H9 (cell line): ENCODE measurements at regions not wholly inside any gene's neighbourhood (a gene's known extent, or its start where the extent isn't known, plus 50 kb on each side); places are given as distances from the start of the nearest gene placed in this dataset.

Source experiments
- DNase-seq: peaks from one replicate; pipeline ENCODE4 v3.0.0-alpha.2; 2017
- H2AFZ ChIP-seq: one replicate; pipeline ENCODE4 v1.6.1; 2013; ENCODE audit warnings: mild to moderate bottlenecking, low read length, control low read depth, moderate library complexity
- H2AK5ac ChIP-seq: 2 replicates; pipeline ENCODE4 v1.6.1; 2013; ENCODE audit warnings: low read length, control low read depth, mixed read lengths; ENCODE audit not compliant: insufficient read length
- H2BK120ac ChIP-seq: one replicate; pipeline ENCODE4 v1.6.1; 2013; ENCODE audit warnings: low read depth, mild to moderate bottlenecking, low read length, control low read depth, inconsistent platforms; ENCODE audit not compliant: poor library complexity, severe bottlenecking
- H2BK12ac ChIP-seq: 2 replicates; pipeline ENCODE4 v1.6.1; 2013; ENCODE audit warnings: low read length, control low read depth, mixed read lengths, low read depth; ENCODE audit not compliant: insufficient read length
- H2BK15ac ChIP-seq: 2 replicates; pipeline ENCODE4 v1.6.1; 2013; ENCODE audit warnings: low read depth, low read length, control low read depth
- H2BK20ac ChIP-seq: one replicate; pipeline ENCODE4 v1.6.1; 2013; ENCODE audit warnings: low read depth, mild to moderate bottlenecking, low read length, control low read depth, inconsistent platforms; ENCODE audit not compliant: poor library complexity, severe bottlenecking
- H2BK5ac ChIP-seq: 2 replicates; pipeline ENCODE4 v1.6.1; 2013; ENCODE audit warnings: low read length, control low read depth, mixed read lengths; ENCODE audit not compliant: insufficient read length
- H3K14ac ChIP-seq: 2 replicates; pipeline ENCODE4 v1.6.1; 2013; ENCODE audit warnings: low read length, control low read depth; ENCODE audit not compliant: insufficient read depth
- H3K18ac ChIP-seq: 2 replicates; pipeline ENCODE4 v1.6.1; 2013; ENCODE audit warnings: low read depth, mild to moderate bottlenecking, mixed read lengths, low read length, control low read depth; ENCODE audit not compliant: insufficient read length
- H3K23ac ChIP-seq: 2 replicates; pipeline ENCODE4 v1.6.1; 2013; ENCODE audit warnings: low read length, control low read depth, mixed read lengths, low read depth; ENCODE audit not compliant: insufficient read length
- H3K23me2 ChIP-seq: 2 replicates; pipeline ENCODE4 v1.6.1; 2013; ENCODE audit warnings: low read depth, mild to moderate bottlenecking, mixed read lengths, low read length, control low read depth; ENCODE audit not compliant: insufficient read length, poor library complexity, severe bottlenecking
- H3K27ac ChIP-seq: 2 replicates; pipeline ENCODE4 v1.5.1; 2013; ENCODE audit warnings: low read length, control low read depth, mixed read lengths, low read depth; ENCODE audit not compliant: insufficient read length
- H3K27me3 ChIP-seq: 2 replicates; pipeline ENCODE4 v1.6.1; 2013; ENCODE audit warnings: low read length, control low read depth, inconsistent platforms; ENCODE audit not compliant: insufficient read depth
- H3K4ac ChIP-seq: 2 replicates; pipeline ENCODE4 v1.6.1; 2013; ENCODE audit warnings: low read depth, mild to moderate bottlenecking, control low read depth, inconsistent platforms, low read length, moderate library complexity
- H3K4me1 ChIP-seq: 2 replicates; pipeline ENCODE4 v1.6.1; 2013; ENCODE audit warnings: low read length, control low read depth, inconsistent platforms; ENCODE audit not compliant: insufficient read depth
- H3K4me2 ChIP-seq: 2 replicates; pipeline ENCODE4 v1.6.1; 2013; ENCODE audit warnings: low read length, control low read depth, mixed read lengths; ENCODE audit not compliant: insufficient read length, insufficient read depth
- H3K56ac ChIP-seq: 2 replicates; pipeline ENCODE4 v1.6.1; 2013; ENCODE audit warnings: low read depth, mild to moderate bottlenecking, mixed read lengths, low read length, control low read depth; ENCODE audit not compliant: insufficient read length
- H3K79me1 ChIP-seq: 2 replicates; pipeline ENCODE4 v1.6.1; 2013; ENCODE audit warnings: low read depth, mild to moderate bottlenecking, moderate library complexity, low read length, control low read depth, inconsistent platforms; ENCODE audit not compliant: insufficient read depth, poor library complexity, severe bottlenecking
- H3K79me2 ChIP-seq: 2 replicates; pipeline ENCODE4 v1.6.1; 2013; ENCODE audit warnings: low read length, control low read depth, inconsistent platforms; ENCODE audit not compliant: insufficient read depth
- H3K9ac ChIP-seq: 2 replicates; pipeline ENCODE4 v1.6.1; 2013; ENCODE audit warnings: low read length, control low read depth, mixed read lengths; ENCODE audit not compliant: insufficient read length; ENCODE audit errors: extremely low read depth
- H3K9me3 ChIP-seq: one replicate; pipeline ENCODE4 v1.6.1; 2013; ENCODE audit warnings: low read depth, low read length, inconsistent platforms; ENCODE audit not compliant: control insufficient read depth
- H3T11ph ChIP-seq: one replicate; pipeline ENCODE4 v1.6.1; 2013; ENCODE audit warnings: mild to moderate bottlenecking, low read length, control low read depth, inconsistent platforms
- H4K20me1 ChIP-seq: one replicate; pipeline ENCODE4 v1.6.1; 2013; ENCODE audit not compliant: control insufficient read depth, insufficient read length, insufficient read depth
- H4K5ac ChIP-seq: 2 replicates; pipeline ENCODE4 v1.6.1; 2013; ENCODE audit warnings: low read depth, mild to moderate bottlenecking, mixed read lengths, low read length, control low read depth; ENCODE audit not compliant: insufficient read length
- H4K8ac ChIP-seq: replicated peaks from 2 replicates; pipeline ENCODE4 v1.6.1; 2013; ENCODE audit warnings: low read length, control low read depth, mixed read lengths, low read depth; ENCODE audit not compliant: insufficient read length
- H4K91ac ChIP-seq: 2 replicates; pipeline ENCODE4 v1.6.1; 2013; ENCODE audit warnings: low read depth, mild to moderate bottlenecking, moderate library complexity, mixed read lengths, low read length, control low read depth; ENCODE audit not compliant: insufficient read length
- H3K27ac Mint-ChIP-seq, 3 experiments: 2 replicates in 2 of 3; 3 replicates in 1 of 3; pipeline ENCODE4 v1.8.0; 2020 to 2021; ENCODE audit warnings: mixed read lengths in 3 of 3, mild to moderate bottlenecking in 1 of 3, moderate library complexity in 1 of 3
- H3K27me3 Mint-ChIP-seq: 2 replicates; pipeline ENCODE4 v1.8.0; 2021; ENCODE audit warnings: low read depth, mild to moderate bottlenecking, moderate library complexity, mixed read lengths
- H3K36me3 Mint-ChIP-seq, 3 experiments: 2 replicates in 2 of 3; 3 replicates in 1 of 3; pipeline ENCODE4 v1.8.0; 2020 to 2021; ENCODE audit warnings: low read depth in 3 of 3, mixed read lengths in 3 of 3; ENCODE audit not compliant: insufficient read depth in 1 of 3
- H3K4me1 Mint-ChIP-seq, 2 experiments: 2 replicates each; pipeline ENCODE4 v1.8.0; 2020; ENCODE audit warnings: mixed read lengths in 2 of 2
- H3K4me3 Mint-ChIP-seq, 2 experiments: 2 replicates in 1 of 2; 3 replicates in 1 of 2; pipeline ENCODE4 v1.8.0; 2020 to 2021; ENCODE audit warnings: mild to moderate bottlenecking in 2 of 2, mixed read lengths in 2 of 2, moderate library complexity in 1 of 2
- H3K9me3 Mint-ChIP-seq, 2 experiments: 2 replicates in 1 of 2; 3 replicates in 1 of 2; pipeline ENCODE4 v1.8.0; 2020; ENCODE audit warnings: mild to moderate bottlenecking in 2 of 2, mixed read lengths in 2 of 2, moderate library complexity in 1 of 2
- WGBS: extraction: QIAGEN DNeasy Blood & Tissue Kit; methylation state at CpG from one replicate; pipeline ENCODE4 v1.1.7; 2013; ENCODE audit warnings: missing lambda C conversion rate, low lambda C conversion rate, mixed read lengths; ENCODE audit not compliant: insufficient read length; ENCODE audit errors: extremely low coverage; 5-methylcytosine and 5-hydroxymethylcytosine counted together
- TF ChIP-seq, protein P1 (sequence below): fragments of 200-600 bp; sonication (generic); conservative IDR thresholded peaks from 3 replicates; pipeline ENCODE4 v1.8.0; 2021; ENCODE audit warnings: antibody characterized with exemption, mild to moderate bottlenecking

DNA sequence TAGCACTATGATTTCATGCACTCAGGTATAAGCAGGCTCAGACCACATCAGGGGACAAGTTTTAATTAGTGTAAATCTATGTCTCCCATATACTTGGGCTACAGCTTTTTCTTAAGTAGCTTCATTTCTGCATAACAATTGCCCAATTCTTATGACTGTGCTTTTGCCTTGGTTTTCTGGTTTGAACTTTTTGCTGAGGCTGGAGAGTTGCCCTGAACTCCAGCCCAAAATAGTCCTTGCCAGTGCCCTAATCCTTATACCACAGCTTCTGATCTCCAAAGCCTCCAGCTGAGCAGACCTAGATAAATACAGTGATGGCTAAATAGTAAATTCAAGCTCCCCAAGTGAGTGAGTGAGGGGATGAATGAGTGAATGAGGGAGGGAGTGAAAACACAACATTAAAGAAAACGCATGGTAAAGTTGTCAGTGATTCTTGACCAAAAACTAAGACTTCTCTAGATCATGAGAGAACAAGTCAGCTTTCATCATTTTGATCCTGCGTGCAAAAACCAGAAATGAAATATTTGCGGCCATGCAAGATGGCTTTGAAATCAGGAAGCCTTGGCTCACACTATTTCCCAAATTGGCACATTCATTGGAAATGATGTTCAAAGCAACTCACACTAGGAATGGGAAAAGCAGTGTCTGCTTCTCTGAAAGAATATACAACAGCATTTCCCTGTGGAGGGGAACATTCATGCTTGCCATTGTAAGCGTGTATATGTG is 437.1 kb upstream of the CTSO start:
- Histone ChIP-seq H3K14ac (no peak overlapping the region), H2AFZ (no peak overlapping the region), H3T11ph (no peak overlapping the region), H3K9ac (no peak overlapping the region), H4K91ac (no peak overlapping the region), H3K27ac (no peak overlapping the region), H2BK120ac (no peak overlapping the region), H3K4ac (no peak overlapping the region), H3K9me3 (no peaks in the 10 kb centered on the region), H3K4me1 (peaks cover 4% of the 10 kb centered on the region; the same call in 1 of the 2 replicates), H4K8ac (no peak overlapping the region), H3K4me2 (no peak overlapping the region), H2BK5ac (no peak overlapping the region), H2BK20ac (no peak overlapping the region), H2BK15ac (no peak overlapping the region), H3K23ac (no peak overlapping the region), H3K27me3 (no peaks in the 10 kb centered on the region), H3K79me2 (no peaks in the 10 kb centered on the region), H2BK12ac (no peak overlapping the region), H3K79me1 (no peaks in the 10 kb centered on the region), H2AK5ac (no peak overlapping the region), H3K18ac (no peak overlapping the region), H4K20me1 (no peaks in the 10 kb centered on the region), H3K56ac (no peak overlapping the region), H3K23me2 (no peaks in the 10 kb centered on the region), H4K5ac (no peak overlapping the region)
- Mint-ChIP-seq H3K36me3 (peaks cover 2 to 11% (median 4%) of the 10 kb centered on the region in 3 experiments; a peak in 4 of 7 replicates), H3K4me3 (no peak overlapping the region), H3K9me3 (peaks cover 6 to 8% of the 10 kb centered on the region in 2 experiments; a peak in 2 of 5 replicates), H3K4me1 (peaks cover 10 to 12% of the 10 kb centered on the region in 2 experiments), H3K27me3 (no peaks in the 10 kb centered on the region), H3K27ac (peak overlapping the region in 1 of 3 experiments; percentile 27; a peak in 2 of 7 replicates)
- WGBS: no CpG with 5 or more reads among the region's 4 CpGs
- DNase-seq: no peak
- TF ChIP-seq, protein P1, sequence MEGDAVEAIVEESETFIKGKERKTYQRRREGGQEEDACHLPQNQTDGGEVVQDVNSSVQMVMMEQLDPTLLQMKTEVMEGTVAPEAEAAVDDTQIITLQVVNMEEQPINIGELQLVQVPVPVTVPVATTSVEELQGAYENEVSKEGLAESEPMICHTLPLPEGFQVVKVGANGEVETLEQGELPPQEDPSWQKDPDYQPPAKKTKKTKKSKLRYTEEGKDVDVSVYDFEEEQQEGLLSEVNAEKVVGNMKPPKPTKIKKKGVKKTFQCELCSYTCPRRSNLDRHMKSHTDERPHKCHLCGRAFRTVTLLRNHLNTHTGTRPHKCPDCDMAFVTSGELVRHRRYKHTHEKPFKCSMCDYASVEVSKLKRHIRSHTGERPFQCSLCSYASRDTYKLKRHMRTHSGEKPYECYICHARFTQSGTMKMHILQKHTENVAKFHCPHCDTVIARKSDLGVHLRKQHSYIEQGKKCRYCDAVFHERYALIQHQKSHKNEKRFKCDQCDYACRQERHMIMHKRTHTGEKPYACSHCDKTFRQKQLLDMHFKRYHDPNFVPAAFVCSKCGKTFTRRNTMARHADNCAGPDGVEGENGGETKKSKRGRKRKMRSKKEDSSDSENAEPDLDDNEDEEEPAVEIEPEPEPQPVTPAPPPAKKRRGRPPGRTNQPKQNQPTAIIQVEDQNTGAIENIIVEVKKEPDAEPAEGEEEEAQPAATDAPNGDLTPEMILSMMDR: no peak
